ENCODE measurements at regions not wholly inside any gene's neighbourhood (a gene's known extent, or its start where the extent isn't known, plus 50 kb on each side); places are given as distances from the start of the nearest gene placed in this dataset.
"Not testable (repeated sequence)": the region's sequence is repeated elsewhere in the genome, so short reads cannot be mapped to it uniquely, and the experiment has no call there.

DNA sequence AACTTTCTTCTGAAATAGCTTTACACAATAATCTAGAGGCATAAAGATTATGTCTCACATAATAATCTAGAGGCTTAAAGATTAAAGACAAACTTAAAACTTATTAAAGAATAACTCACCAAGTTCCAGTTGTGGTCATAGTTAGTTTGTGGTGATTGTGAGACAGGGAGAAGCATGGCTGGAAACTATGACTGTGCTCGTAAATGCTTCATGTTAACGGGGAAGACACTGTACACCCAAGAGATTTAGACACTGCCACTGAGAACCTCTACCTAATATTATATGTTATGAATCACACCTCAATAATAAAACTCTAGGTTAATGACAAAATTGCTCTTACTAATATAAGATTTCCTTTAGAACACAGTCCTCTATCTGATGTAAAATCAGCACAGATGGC is 541.6 kb downstream of the TMEM121 start:
- no peak overlapping the region for H3K4me3 ChIP-seq
- no peaks in the 10 kb centered on the region for H3K36me3 ChIP-seq
- H3K27me3 ChIP-seq, result peaks cover 0 to 7% (median 0%) of the 10 kb centered on the region in 3 donors
- no peak for DNase-seq
- H3K9me3 ChIP-seq, result no peaks in the 10 kb centered on the region
- no peak overlapping the region for H3K27ac ChIP-seq
- 55 to 81% (median 64%) methylated on average over 2 of the region's 2 CpGs for WGBS, 5 donors
- no peak for TF ChIP-seq POLR2A (IDR thresholded peaks at IDR 0.05)
- no peak for TF ChIP-seq POLR2AphosphoS5 (IDR thresholded peaks at IDR 0.05)
- TF ChIP-seq, protein P1, sequence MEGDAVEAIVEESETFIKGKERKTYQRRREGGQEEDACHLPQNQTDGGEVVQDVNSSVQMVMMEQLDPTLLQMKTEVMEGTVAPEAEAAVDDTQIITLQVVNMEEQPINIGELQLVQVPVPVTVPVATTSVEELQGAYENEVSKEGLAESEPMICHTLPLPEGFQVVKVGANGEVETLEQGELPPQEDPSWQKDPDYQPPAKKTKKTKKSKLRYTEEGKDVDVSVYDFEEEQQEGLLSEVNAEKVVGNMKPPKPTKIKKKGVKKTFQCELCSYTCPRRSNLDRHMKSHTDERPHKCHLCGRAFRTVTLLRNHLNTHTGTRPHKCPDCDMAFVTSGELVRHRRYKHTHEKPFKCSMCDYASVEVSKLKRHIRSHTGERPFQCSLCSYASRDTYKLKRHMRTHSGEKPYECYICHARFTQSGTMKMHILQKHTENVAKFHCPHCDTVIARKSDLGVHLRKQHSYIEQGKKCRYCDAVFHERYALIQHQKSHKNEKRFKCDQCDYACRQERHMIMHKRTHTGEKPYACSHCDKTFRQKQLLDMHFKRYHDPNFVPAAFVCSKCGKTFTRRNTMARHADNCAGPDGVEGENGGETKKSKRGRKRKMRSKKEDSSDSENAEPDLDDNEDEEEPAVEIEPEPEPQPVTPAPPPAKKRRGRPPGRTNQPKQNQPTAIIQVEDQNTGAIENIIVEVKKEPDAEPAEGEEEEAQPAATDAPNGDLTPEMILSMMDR (IDR thresholded peaks at IDR 0.05), result no peak
- TF ChIP-seq EP300 (IDR thresholded peaks at IDR 0.05), result no peak
- H3K4me1 ChIP-seq, result no peaks in the 10 kb centered on the region
- intact Hi-C loops (cut with DNase I; ENCODE audit: low total_unique reads), result no loop called here

- intact Hi-C loops (cut with DNase I; ENCODE audit: low total_unique reads), result no loop called here
- Histone ChIP-seq H3K36me3 (no peaks in the 10 kb centered on the region), H3K27ac (no peak overlapping the region), H3K9me3 (no peaks in the 10 kb centered on the region), H3K4me1 (no peaks in the 10 kb centered on the region), H3K4me3 (no peak overlapping the region), H3K27me3 (no peaks in the 10 kb centered on the region)
- WGBS, 5 donors, result 44 to 53% (median 51%) methylated on average over 3 of the region's 3 CpGs
- TF ChIP-seq, protein P1 (IDR thresholded peaks at IDR 0.05), result no peak
- TF ChIP-seq POLR2A (IDR thresholded peaks at IDR 0.05) (no peak), POLR2AphosphoS5 (IDR thresholded peaks at IDR 0.05) (no peak), EP300 (IDR thresholded peaks at IDR 0.05) (no peak)
- DNase-seq, result no peak
These were observed 543.6 kb downstream of the TMEM121 start for GRCh38 chr14:106069804-106070625.

GRCh38 chr14:106080922-106081321 is 554.5 kb downstream of the TMEM121 start:
- intact Hi-C loops (cut with DNase I; ENCODE audit: low total_unique reads), result no loop called here
- 59 to 66% methylated on average over 4 of the region's 4 CpGs; no CpG with 5 or more reads in 3 of the 5 donors for WGBS, 5 donors

GRCh38 chr14:106081721-106082120 is 555.3 kb downstream of the TMEM121 start:
- DNase-seq; H3K36me3 ChIP-seq; H3K27ac ChIP-seq; H3K9me3 ChIP-seq; H3K4me1 ChIP-seq; H3K4me3 ChIP-seq; H3K27me3 ChIP-seq; intact Hi-C loops (cut with DNase I; ENCODE audit: low total_unique reads): not testable (repeated sequence)
- WGBS, 5 donors, result 34 to 66% (median 55%) methylated on average over 2 to 4 of the region's 6 CpGs

More at GRCh38 chr14:106080922-106081321, 554.5 kb downstream of the TMEM121 start:
- TF ChIP-seq POLR2A (IDR thresholded peaks at IDR 0.05) (no peak), EP300 (IDR thresholded peaks at IDR 0.05) (no peak)
- TF ChIP-seq, protein P1 (IDR thresholded peaks at IDR 0.05), result no peak
- H3K36me3 ChIP-seq, result no peaks in the 10 kb centered on the region
- no peak for DNase-seq
- no peak overlapping the region for H3K27ac ChIP-seq
- H3K9me3 ChIP-seq, result no peaks in the 10 kb centered on the region
- H3K4me1 ChIP-seq, result no peaks in the 10 kb centered on the region
- H3K4me3 ChIP-seq, result no peak overlapping the region
- H3K27me3 ChIP-seq, result no peaks in the 10 kb centered on the region

GRCh38 chr14:106083082-106083481 is 556.7 kb downstream of the TMEM121 start:
- intact Hi-C loops (cut with DNase I; ENCODE audit: low total_unique reads), result no loop called here
- no peaks in the 10 kb centered on the region for H3K36me3 ChIP-seq
- DNase-seq, result no peak
- no peaks in the 10 kb centered on the region for H3K9me3 ChIP-seq
- no peak for TF ChIP-seq EP300 (IDR thresholded peaks at IDR 0.05)
- TF ChIP-seq POLR2A (IDR thresholded peaks at IDR 0.05), result no peak
- TF ChIP-seq, protein P1 (IDR thresholded peaks at IDR 0.05), result no peak
- TF ChIP-seq POLR2AphosphoS5 (IDR thresholded peaks at IDR 0.05), result no peak
- no peaks in the 10 kb centered on the region for H3K27me3 ChIP-seq
- H3K4me3 ChIP-seq, result no peak overlapping the region
- WGBS, 5 donors, result 25 to 42% methylated on average over 2 of the region's 2 CpGs; no CpG with 5 or more reads in 3 of the 5 donors
- no peaks in the 10 kb centered on the region for H3K4me1 ChIP-seq
- no peak overlapping the region for H3K27ac ChIP-seq

Data from stomach (tissue), 8 donors.